ENCODE measurements at regions not wholly inside any gene's neighbourhood (a gene's known extent, or its start where the extent isn't known, plus 50 kb on each side); places are given as distances from the start of the nearest gene placed in this dataset.

DNA sequence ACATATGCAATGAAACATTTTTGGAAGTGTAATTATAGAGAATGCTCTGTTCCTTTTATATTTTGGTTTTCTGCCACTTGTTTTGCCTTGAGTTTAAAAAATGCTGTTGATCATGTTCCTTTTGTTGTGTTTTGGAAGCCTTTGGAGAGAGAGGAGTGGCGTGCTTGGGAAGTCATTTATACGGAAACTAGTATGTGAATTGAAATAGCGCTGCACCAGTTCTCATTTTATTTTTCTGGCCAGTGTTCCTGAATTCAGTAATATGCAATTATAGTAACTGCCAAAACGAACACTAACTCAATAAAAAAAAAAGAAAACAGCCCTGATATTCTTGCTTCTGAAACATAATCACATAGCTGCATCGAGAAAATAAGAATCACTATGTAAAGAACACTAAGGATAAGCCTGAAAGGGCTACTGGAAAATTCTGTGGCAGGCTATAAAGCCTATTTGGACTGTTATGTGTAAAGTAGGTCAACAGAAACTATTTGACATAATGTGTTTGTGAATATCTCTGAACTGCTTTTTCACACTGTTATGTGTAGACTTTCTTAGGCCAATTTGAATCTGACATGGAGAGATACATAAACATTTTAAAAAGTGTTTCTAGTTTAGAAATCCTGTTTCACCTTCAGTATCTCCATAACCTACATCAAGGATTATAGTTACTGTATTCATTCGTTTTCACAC is 742.0 kb downstream of the KCNT2 start:
- H3K27me3 ChIP-seq (ENCODE audit: insufficient read depth, low read length) = no peaks in the 10 kb centered on the region
- no peaks in the 10 kb centered on the region for H3F3A ChIP-seq (ENCODE audit: insufficient read depth, low read length)
- H3K4me2 ChIP-seq (ENCODE audit: low read length) = no peak overlapping the region
- H3K79me2 ChIP-seq (ENCODE audit: insufficient read depth, low read length) = no peaks in the 10 kb centered on the region
- H3K27ac ChIP-seq (ENCODE audit: low read depth, low read length, poor library complexity, severe bottlenecking) = no peak overlapping the region
- no peak for TF ChIP-seq EZH2 (IDR thresholded peaks at IDR 0.05; ENCODE audit: borderline replicate concordance, low read length)
- TF ChIP-seq, protein P1, sequence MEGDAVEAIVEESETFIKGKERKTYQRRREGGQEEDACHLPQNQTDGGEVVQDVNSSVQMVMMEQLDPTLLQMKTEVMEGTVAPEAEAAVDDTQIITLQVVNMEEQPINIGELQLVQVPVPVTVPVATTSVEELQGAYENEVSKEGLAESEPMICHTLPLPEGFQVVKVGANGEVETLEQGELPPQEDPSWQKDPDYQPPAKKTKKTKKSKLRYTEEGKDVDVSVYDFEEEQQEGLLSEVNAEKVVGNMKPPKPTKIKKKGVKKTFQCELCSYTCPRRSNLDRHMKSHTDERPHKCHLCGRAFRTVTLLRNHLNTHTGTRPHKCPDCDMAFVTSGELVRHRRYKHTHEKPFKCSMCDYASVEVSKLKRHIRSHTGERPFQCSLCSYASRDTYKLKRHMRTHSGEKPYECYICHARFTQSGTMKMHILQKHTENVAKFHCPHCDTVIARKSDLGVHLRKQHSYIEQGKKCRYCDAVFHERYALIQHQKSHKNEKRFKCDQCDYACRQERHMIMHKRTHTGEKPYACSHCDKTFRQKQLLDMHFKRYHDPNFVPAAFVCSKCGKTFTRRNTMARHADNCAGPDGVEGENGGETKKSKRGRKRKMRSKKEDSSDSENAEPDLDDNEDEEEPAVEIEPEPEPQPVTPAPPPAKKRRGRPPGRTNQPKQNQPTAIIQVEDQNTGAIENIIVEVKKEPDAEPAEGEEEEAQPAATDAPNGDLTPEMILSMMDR (IDR thresholded peaks at IDR 0.05; ENCODE audit: low read length) = no peak
- no peaks in the 10 kb centered on the region for H3K9me3 ChIP-seq (ENCODE audit: low read length)
- H3K4me3 ChIP-seq (ENCODE audit: low read depth, low read length, poor library complexity, severe bottlenecking) = no peak overlapping the region
- no peak overlapping the region for H3K9ac ChIP-seq (ENCODE audit: low read length)
- H3K36me3 ChIP-seq (ENCODE audit: insufficient read depth, low read length) = no peaks in the 10 kb centered on the region
- no peaks in the 10 kb centered on the region for H3K4me1 ChIP-seq (ENCODE audit: insufficient read depth, low read length, severe bottlenecking)
- H3K9me2 ChIP-seq (ENCODE audit: low read depth, low read length) = no peaks in the 10 kb centered on the region
- no peaks in the 10 kb centered on the region for H4K20me1 ChIP-seq (ENCODE audit: insufficient read depth, low read length)
- H2AFZ ChIP-seq (ENCODE audit: low read length) = no peak overlapping the region

- no peak overlapping the region for H3K27ac ChIP-seq (ENCODE audit: low read depth, low read length, poor library complexity, severe bottlenecking)
- no peaks in the 10 kb centered on the region for H3K4me1 ChIP-seq (ENCODE audit: insufficient read depth, low read length, severe bottlenecking)
- no peak overlapping the region for H3K9ac ChIP-seq (ENCODE audit: low read length)
- H4K20me1 ChIP-seq (ENCODE audit: insufficient read depth, low read length) = no peaks in the 10 kb centered on the region
- H3K27me3 ChIP-seq (ENCODE audit: insufficient read depth, low read length) = no peaks in the 10 kb centered on the region
- H3K79me2 ChIP-seq (ENCODE audit: insufficient read depth, low read length) = no peaks in the 10 kb centered on the region
- H3K4me3 ChIP-seq (ENCODE audit: low read depth, low read length, poor library complexity, severe bottlenecking) = no peak overlapping the region
- no peaks in the 10 kb centered on the region for H3F3A ChIP-seq (ENCODE audit: insufficient read depth, low read length)
- H3K9me2 ChIP-seq (ENCODE audit: low read depth, low read length) = no peaks in the 10 kb centered on the region
- H3K9me3 ChIP-seq (ENCODE audit: low read length) = no peaks in the 10 kb centered on the region
- H3K4me2 ChIP-seq (ENCODE audit: low read length) = no peak overlapping the region
- no peaks in the 10 kb centered on the region for H3K36me3 ChIP-seq (ENCODE audit: insufficient read depth, low read length)
- no peak for TF ChIP-seq EZH2 (IDR thresholded peaks at IDR 0.05; ENCODE audit: borderline replicate concordance, low read length)
- TF ChIP-seq, protein P1 (IDR thresholded peaks at IDR 0.05; ENCODE audit: low read length) = no peak
- no peak overlapping the region for H2AFZ ChIP-seq (ENCODE audit: low read length)
Measured at GRCh38 chr1:195851804-195852203, 756.4 kb downstream of the KCNT2 start.

DNA sequence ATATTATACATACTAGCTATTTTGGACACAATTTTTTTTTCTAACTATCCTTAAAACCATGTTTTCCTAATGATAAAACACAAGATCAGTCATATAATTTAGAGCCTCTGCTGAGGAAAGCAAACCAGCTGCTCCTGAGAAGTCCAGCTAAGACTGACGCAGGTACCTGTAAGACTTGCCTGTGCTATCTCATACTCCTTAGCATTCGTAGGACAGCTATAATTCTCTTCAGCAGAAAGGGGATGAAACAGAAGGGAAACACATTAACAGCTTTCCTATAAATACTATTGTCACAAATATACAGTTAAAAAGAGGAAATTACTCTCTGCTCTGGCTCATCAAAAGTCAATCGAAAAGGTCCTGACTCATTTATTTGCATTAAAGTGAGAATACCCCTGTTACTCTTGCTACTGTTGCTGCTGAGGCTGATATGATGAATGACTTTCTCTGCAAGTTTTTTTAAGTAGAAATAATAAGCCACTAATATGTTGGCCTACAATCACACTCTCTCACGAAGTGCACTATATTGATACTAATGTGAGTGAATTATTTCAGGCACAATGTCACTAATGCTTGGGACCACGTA is 757.1 kb downstream of the KCNT2 start:
- no peaks in the 10 kb centered on the region for H3K9me2 ChIP-seq (ENCODE audit: low read depth, low read length)
- H3K36me3 ChIP-seq (ENCODE audit: insufficient read depth, low read length) = no peaks in the 10 kb centered on the region
- no peaks in the 10 kb centered on the region for H4K20me1 ChIP-seq (ENCODE audit: insufficient read depth, low read length)
- H3F3A ChIP-seq (ENCODE audit: insufficient read depth, low read length) = no peaks in the 10 kb centered on the region
- H3K79me2 ChIP-seq (ENCODE audit: insufficient read depth, low read length) = no peaks in the 10 kb centered on the region
- no peak overlapping the region for H3K4me2 ChIP-seq (ENCODE audit: low read length)
- H3K4me1 ChIP-seq (ENCODE audit: insufficient read depth, low read length, severe bottlenecking) = no peaks in the 10 kb centered on the region
- H3K27me3 ChIP-seq (ENCODE audit: insufficient read depth, low read length) = no peaks in the 10 kb centered on the region
- H3K27ac ChIP-seq (ENCODE audit: low read depth, low read length, poor library complexity, severe bottlenecking) = no peak overlapping the region
- no peak for TF ChIP-seq EZH2 (IDR thresholded peaks at IDR 0.05; ENCODE audit: borderline replicate concordance, low read length)
- TF ChIP-seq, protein P1 (IDR thresholded peaks at IDR 0.05; ENCODE audit: low read length) = no peak
- no peak overlapping the region for H3K9ac ChIP-seq (ENCODE audit: low read length)
- H2AFZ ChIP-seq (ENCODE audit: low read length) = no peak overlapping the region
- H3K9me3 ChIP-seq (ENCODE audit: low read length) = no peaks in the 10 kb centered on the region
- H3K4me3 ChIP-seq (ENCODE audit: low read depth, low read length, poor library complexity, severe bottlenecking) = no peak overlapping the region
